ENCODE measurements at regions not wholly inside any gene's neighbourhood (a gene's known extent, or its start where the extent isn't known, plus 50 kb on each side); places are given as distances from the start of the nearest gene placed in this dataset.

DNA sequence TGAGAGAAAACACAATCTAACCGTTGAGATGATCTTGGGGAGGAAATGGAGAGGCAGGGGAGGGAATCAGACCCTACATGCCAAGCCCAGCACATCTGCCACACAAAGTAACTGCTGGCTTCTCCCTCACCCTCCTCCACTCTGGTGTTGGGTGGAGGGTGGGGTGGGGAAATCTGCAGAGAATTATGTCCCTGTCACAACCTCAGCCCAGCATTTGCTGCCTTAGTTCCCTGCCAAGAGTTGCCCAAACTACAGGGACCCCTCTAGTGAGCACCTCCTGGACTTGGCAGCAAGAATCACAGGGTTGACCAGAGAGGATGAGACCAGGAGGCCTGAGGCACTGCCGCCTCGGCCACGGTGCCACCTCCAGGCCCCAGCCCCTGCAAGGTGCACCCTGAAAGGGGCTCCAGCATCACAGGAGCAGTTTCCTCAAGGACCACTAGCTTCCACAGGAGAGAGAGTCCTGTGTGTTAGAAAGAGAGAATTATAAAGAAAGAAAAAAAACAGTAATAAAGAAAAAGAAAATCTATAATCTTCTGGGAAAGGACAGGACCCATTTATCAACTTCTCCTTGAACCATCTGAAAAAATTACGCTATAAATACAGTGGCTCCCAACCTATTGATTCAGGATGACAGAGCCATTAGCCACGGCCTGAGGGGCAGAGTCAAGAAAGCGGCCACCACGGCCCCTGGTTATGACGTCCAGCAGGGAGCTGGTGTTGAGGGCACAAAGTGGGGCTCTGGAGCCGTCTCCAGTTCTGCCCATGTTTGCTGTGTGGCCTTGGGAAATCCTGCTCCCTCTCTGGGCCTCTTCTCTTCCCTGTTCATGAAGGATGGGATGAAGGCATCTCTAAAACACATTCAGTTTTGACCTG lies 451.7 kb downstream of the MATN1 start:
- no peaks in the 10 kb centered on the region for H3K27me3 ChIP-seq
- 68 to 76% methylated on average over 9 to 10 of the region's 10 CpGs for WGBS, 2 donors
- TF ChIP-seq POLR2A (IDR thresholded peaks at IDR 0.05), result no peak

GRCh38 chr1:30270461-30270860 lies 452.9 kb downstream of the MATN1 start:
- ATAC-seq (ENCODE audit: low FRiP score in 2 of 2), result no peak
- TF ChIP-seq EP300 (IDR thresholded peaks at IDR 0.05), result no peak
- TF ChIP-seq POLR2AphosphoS5 (IDR thresholded peaks at IDR 0.05), result no peak
- TF ChIP-seq POLR2A (IDR thresholded peaks at IDR 0.05), result no peak
- no peak for TF ChIP-seq CTCF (IDR thresholded peaks at IDR 0.05)
- H3K9me3 ChIP-seq, result no peaks in the 10 kb centered on the region
- no peak overlapping the region for H3K4me3 ChIP-seq
- DNase-seq, result no peak
- no peak overlapping the region for H3K27ac ChIP-seq
- WGBS, 2 donors, result 88 to 100% methylated on average over 1 of the region's 1 CpG
- no peaks in the 10 kb centered on the region for H3K36me3 ChIP-seq
- H3K27me3 ChIP-seq, result no peaks in the 10 kb centered on the region
- H3K4me1 ChIP-seq, result no peaks in the 10 kb centered on the region

More for the DNA sequence above, 451.7 kb downstream of the MATN1 start:
- no peak overlapping the region for H3K27ac ChIP-seq
- DNase-seq, result no peak
- H3K9me3 ChIP-seq, result no peaks in the 10 kb centered on the region
- no peaks in the 10 kb centered on the region for H3K4me1 ChIP-seq
- no peak for ATAC-seq (ENCODE audit: low FRiP score in 2 of 2)
- no peak overlapping the region for H3K4me3 ChIP-seq
- H3K36me3 ChIP-seq, result no peaks in the 10 kb centered on the region

DNA sequence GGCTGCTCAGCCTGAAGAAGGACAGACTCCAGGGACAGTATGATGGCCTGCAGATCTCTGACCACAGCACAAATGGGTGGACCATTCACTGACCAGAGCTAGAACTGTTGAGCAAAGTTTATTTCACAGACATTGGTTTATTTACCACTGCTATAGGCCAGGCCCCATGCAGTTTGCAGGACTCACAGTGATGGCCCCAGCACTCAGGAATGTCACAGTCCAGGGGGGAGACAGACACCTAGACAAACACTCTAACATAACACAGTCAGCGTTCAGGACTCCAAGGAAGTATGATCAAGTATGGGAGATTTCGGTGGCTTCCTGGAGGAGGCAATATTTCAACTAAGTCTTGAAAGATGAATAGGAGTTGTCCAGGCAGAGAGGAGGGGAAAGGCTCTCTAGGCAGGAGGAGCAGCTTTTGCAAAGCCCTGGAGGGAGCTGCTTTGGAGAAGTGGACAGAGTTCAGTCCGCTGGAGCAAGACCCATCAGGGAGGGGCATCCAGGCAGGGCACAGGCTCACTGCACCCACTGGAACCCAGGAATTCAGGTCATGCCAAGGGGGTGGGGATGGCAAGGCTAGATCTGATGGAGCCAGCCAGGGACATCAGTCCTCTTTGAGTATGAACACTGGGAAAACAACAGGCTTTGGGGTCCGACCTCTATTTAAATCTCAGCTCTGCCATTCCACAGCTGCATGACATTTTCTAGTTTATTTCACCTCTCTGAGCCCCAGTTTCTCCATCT lies 454.3 kb downstream of the MATN1 start:
- no peaks in the 10 kb centered on the region for H3K27me3 ChIP-seq
- H3K27ac ChIP-seq, result no peak overlapping the region
- no peak overlapping the region for H3K4me3 ChIP-seq
- no peaks in the 10 kb centered on the region for H3K4me1 ChIP-seq
- TF ChIP-seq CTCF (IDR thresholded peaks at IDR 0.05), result no peak
- no peak for TF ChIP-seq EP300 (IDR thresholded peaks at IDR 0.05)
- TF ChIP-seq POLR2AphosphoS5 (IDR thresholded peaks at IDR 0.05), result no peak
- no peak for TF ChIP-seq POLR2A (IDR thresholded peaks at IDR 0.05)
- ATAC-seq (ENCODE audit: low FRiP score in 2 of 2) (no peak), DNase-seq (no peak)
- H3K9me3 ChIP-seq, result no peaks in the 10 kb centered on the region
- H3K36me3 ChIP-seq, result no peaks in the 10 kb centered on the region
- WGBS, 2 donors, result 53 to 57% methylated on average over 3 to 4 of the region's 4 CpGs

- Histone ChIP-seq H3K9me3 (no peaks in the 10 kb centered on the region), H3K4me1 (no peaks in the 10 kb centered on the region), H3K4me3 (no peak overlapping the region), H3K36me3 (no peaks in the 10 kb centered on the region), H3K27ac (no peak overlapping the region), H3K27me3 (no peaks in the 10 kb centered on the region)
- ATAC-seq (ENCODE audit: low FRiP score in 2 of 2), result no peak
- DNase-seq, result no peak
- no peak for TF ChIP-seq POLR2AphosphoS5 (IDR thresholded peaks at IDR 0.05)
- no peak for TF ChIP-seq CTCF (IDR thresholded peaks at IDR 0.05)
- no peak for TF ChIP-seq EP300 (IDR thresholded peaks at IDR 0.05)
- TF ChIP-seq POLR2A (IDR thresholded peaks at IDR 0.05), result no peak
- WGBS, 2 donors, result 62 to 89% methylated on average over 6 of the region's 6 CpGs
Observed at GRCh38 chr1:30267856-30268255, 455.5 kb downstream of the MATN1 start.

DNA sequence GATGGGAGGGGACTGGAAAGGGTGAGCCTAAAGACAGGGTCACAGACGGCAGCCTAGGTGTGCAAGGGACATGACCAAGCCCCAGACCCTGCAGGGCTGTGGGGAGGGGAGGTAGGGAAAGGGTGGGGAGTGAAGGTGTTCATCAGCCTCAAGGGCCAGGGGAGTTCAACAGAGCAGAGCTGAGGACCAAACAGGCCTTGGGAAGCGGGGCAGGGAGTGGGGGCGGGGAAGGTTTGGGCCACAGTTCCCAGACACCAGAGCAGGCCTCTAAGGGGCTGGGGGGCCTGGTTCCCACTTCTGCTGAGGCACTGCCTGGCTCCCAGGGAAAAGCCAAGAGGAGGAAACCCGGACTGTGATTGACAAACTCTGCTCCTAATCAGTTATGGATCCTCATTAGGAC lies 456.3 kb downstream of the MATN1 start:
- Histone ChIP-seq H3K4me1 (no peaks in the 10 kb centered on the region), H3K27ac (no peak overlapping the region), H3K36me3 (no peaks in the 10 kb centered on the region), H3K4me3 (no peak overlapping the region), H3K27me3 (no peaks in the 10 kb centered on the region), H3K9me3 (no peaks in the 10 kb centered on the region)
- 82 to 89% methylated on average over 4 of the region's 4 CpGs for WGBS, 2 donors
- no peak for TF ChIP-seq EP300 (IDR thresholded peaks at IDR 0.05)
- no peak for TF ChIP-seq CTCF (IDR thresholded peaks at IDR 0.05)
- no peak for TF ChIP-seq POLR2A (IDR thresholded peaks at IDR 0.05)
- no peak for TF ChIP-seq POLR2AphosphoS5 (IDR thresholded peaks at IDR 0.05)
- DNase-seq (no peak), ATAC-seq (ENCODE audit: low FRiP score in 2 of 2) (no peak)

Data from upper lobe of left lung (tissue), 6 donors.